GM19035 (cell line): ENCODE measurements at regions not wholly inside any gene's neighbourhood (a gene's known extent, or its start where the extent isn't known, plus 50 kb on each side); places are given as distances from the start of the nearest gene placed in this dataset.

ENCODE experiments used
- ATAC-seq: cut with Tn5 transposase; IDR thresholded peaks from one replicate; pipeline ENCODE4 v1.9.1; 2021; ENCODE audit not compliant: unreplicated experiment

- ATAC-seq = no peak
Observed at GRCh38 chr4:53818104-53818503, 226.8 kb upstream of the LNX1 start.

GRCh38 chr4:53816561-53816960 lies 225.3 kb upstream of the LNX1 start:
- ATAC-seq = no peak

GRCh38 chr4:53815281-53815680 lies 224.0 kb upstream of the LNX1 start:
- no peak for ATAC-seq

- no peak for ATAC-seq
Observed at GRCh38 chr4:53813998-53814397, 222.7 kb upstream of the LNX1 start.

GRCh38 chr4:53810643-53811042 lies 219.4 kb upstream of the LNX1 start:
- no peak for ATAC-seq

- ATAC-seq = no peak
Observed at GRCh38 chr4:53809816-53810215, 218.5 kb upstream of the LNX1 start.

- no peak for ATAC-seq
Observed at GRCh38 chr4:53805291-53805690, 214.0 kb upstream of the LNX1 start.

GRCh38 chr4:53804719-53805118 lies 213.4 kb upstream of the LNX1 start:
- ATAC-seq = no peak

GRCh38 chr4:53802500-53802899 lies 211.2 kb upstream of the LNX1 start:
- ATAC-seq = no peak

- ATAC-seq = no peak
Observed at GRCh38 chr4:53801373-53801772, 210.1 kb upstream of the LNX1 start.

- no peak for ATAC-seq
Observed at GRCh38 chr4:53800741-53801140, 209.5 kb upstream of the LNX1 start.

- ATAC-seq = no peak
Observed at GRCh38 chr4:53793096-53793495, 201.8 kb upstream of the LNX1 start.

GRCh38 chr4:53790286-53790685 lies 199.0 kb upstream of the LNX1 start:
- no peak for ATAC-seq

GRCh38 chr4:53788621-53789020 lies 197.3 kb upstream of the LNX1 start:
- no peak for ATAC-seq

GRCh38 chr4:53788011-53788410 lies 196.7 kb upstream of the LNX1 start:
- ATAC-seq = no peak

GRCh38 chr4:53786632-53787031 lies 195.3 kb upstream of the LNX1 start:
- ATAC-seq = no peak

GRCh38 chr4:53785996-53786395 lies 194.7 kb upstream of the LNX1 start:
- ATAC-seq = no peak

GRCh38 chr4:53784112-53784511 lies 192.8 kb upstream of the LNX1 start:
- no peak for ATAC-seq

- no peak for ATAC-seq
Observed at GRCh38 chr4:53783208-53783859, 192.0 kb upstream of the LNX1 start.

- ATAC-seq = no peak
Observed at GRCh38 chr4:53782458-53782845, 191.2 kb upstream of the LNX1 start.

- no peak for ATAC-seq
Observed at GRCh38 chr4:53781629-53782457, 190.6 kb upstream of the LNX1 start.

GRCh38 chr4:53780736-53781400 lies 189.6 kb upstream of the LNX1 start:
- ATAC-seq = no peak
